H1 (cell line): ENCODE measurements at regions not wholly inside any gene's neighbourhood (a gene's known extent, or its start where the extent isn't known, plus 50 kb on each side); places are given as distances from the start of the nearest gene placed in this dataset.

ENCODE experiments used
- CTCF ChIA-PET: fragments of 300-600 bp; sonication (Branson Sonifier 250); formaldehyde crosslinking; loops from one replicate; lab custom pipeline; 2021; ENCODE audit not compliant: partially characterized antibody; lab: Charles Lee
- POLR2A ChIA-PET: fragments of 300-600 bp; sonication (Branson Sonifier 250); formaldehyde crosslinking; loops from one replicate; lab custom pipeline; 2021; ENCODE audit warnings: inconsistent platforms; ENCODE audit not compliant: partially characterized antibody; lab: Charles Lee
- DNase-seq, 2 experiments: peaks; one replicate each; pipeline versions ENCODE4 v3.0.0 to v3.0.0-alpha.2; 2010 to 2022; ENCODE audit warnings: low spot score in 2 of 2, low read depth in 1 of 2, mixed read lengths in 1 of 2
- FAIRE-seq: peaks from 2 replicates; lab custom pipeline; 2011; peaks lifted over from hg19 to GRCh38; lab: Jason Lieb, UNC
- H2AFZ ChIP-seq: 2 replicates; pipeline ENCODE4 v1.8.1; 2012; ENCODE audit warnings: low read length, inconsistent platforms
- H2AK5ac ChIP-seq: 2 replicates; pipeline ENCODE4 v1.6.1; 2013; ENCODE audit warnings: low read depth, low read length
- H2BK120ac ChIP-seq: replicated peaks from 2 replicates; pipeline ENCODE3; 2013; ENCODE audit warnings: low read depth, low read length, inconsistent platforms
- H2BK12ac ChIP-seq: 2 replicates; pipeline ENCODE4 v1.6.1; 2013; ENCODE audit warnings: low read depth, low read length
- H2BK15ac ChIP-seq: 2 replicates; pipeline ENCODE4 v1.6.1; 2013; ENCODE audit warnings: low read length
- H2BK20ac ChIP-seq: 2 replicates; pipeline ENCODE4 v1.6.1; 2013; ENCODE audit warnings: low read length
- H2BK5ac ChIP-seq: 2 replicates; pipeline ENCODE4 v1.6.1; 2013; ENCODE audit warnings: low read depth, low read length
- H3K14ac ChIP-seq: 2 replicates; pipeline ENCODE4 v1.6.1; 2013; ENCODE audit warnings: inconsistent platforms; ENCODE audit not compliant: insufficient read length
- H3K18ac ChIP-seq: 2 replicates; pipeline ENCODE4 v1.6.1; 2013; ENCODE audit warnings: low read length; ENCODE audit errors: extremely low read depth
- H3K23ac ChIP-seq: 2 replicates; pipeline ENCODE4 v1.6.1; 2013; ENCODE audit warnings: inconsistent platforms; ENCODE audit not compliant: insufficient read length
- H3K23me2 ChIP-seq: 2 replicates; pipeline ENCODE4 v1.6.1; 2013; ENCODE audit warnings: low read depth, low read length
- H3K27ac ChIP-seq: 2 replicates; pipeline ENCODE4 v1.6.1; 2011; ENCODE audit warnings: low read depth, low read length, inconsistent platforms
- H3K27me3 ChIP-seq, 4 experiments: replicated peaks in 1 of 4; 1 replicate in 1 of 4; 2 replicates in 3 of 4; pipeline versions ENCODE4 v1.6.1 to v1.8.1; 2011 to 2013; ENCODE audit warnings: low read length in 3 of 4, mild to moderate bottlenecking in 3 of 4, inconsistent platforms in 2 of 4, mixed read lengths in 2 of 4, moderate library complexity in 1 of 4; ENCODE audit not compliant: control insufficient read depth in 3 of 4, insufficient read depth in 3 of 4; ENCODE audit errors: extremely low read depth in 1 of 4
- H3K36me3 ChIP-seq, 4 experiments: 2 replicates each; pipeline versions ENCODE4 v1.6.1 to v1.8.1; 2011 to 2013; ENCODE audit warnings: mild to moderate bottlenecking in 4 of 4, low read length in 3 of 4, moderate library complexity in 2 of 4, control low read depth in 1 of 4, inconsistent platforms in 1 of 4; ENCODE audit not compliant: insufficient read depth in 4 of 4, control insufficient read depth in 2 of 4
- H3K4ac ChIP-seq: replicated peaks from 2 replicates; pipeline ENCODE3; 2013; ENCODE audit warnings: low read length, low read depth, mixed read lengths, inconsistent platforms; ENCODE audit not compliant: insufficient read length
- H3K4me1 ChIP-seq, 4 experiments: replicated peaks in 1 of 4; 1 replicate in 1 of 4; 2 replicates in 3 of 4; pipeline versions ENCODE4 v1.6.1 to v1.8.1; 2011 to 2013; ENCODE audit warnings: low read length in 3 of 4, inconsistent platforms in 2 of 4, mixed read lengths in 1 of 4; ENCODE audit not compliant: insufficient read depth in 4 of 4, control insufficient read depth in 3 of 4
- H3K4me2 ChIP-seq, 2 experiments: 2 replicates each; pipeline versions ENCODE4 v1.6.1 to v1.8.1; 2011 to 2013; ENCODE audit warnings: low read depth in 2 of 2, low read length in 2 of 2, control low read depth in 1 of 2, inconsistent platforms in 1 of 2, mild to moderate bottlenecking in 1 of 2; ENCODE audit not compliant: insufficient read depth in 1 of 2
- H3K4me3 ChIP-seq, 4 experiments: fragments of 200-600, 300-600 bp in 1 of 4; sonication (generic), shearing (Covaris generic), sonication (Bioruptor Twin) in 1 of 4; 2 replicates each; pipeline versions ENCODE4 v1.5.1 to v1.8.1; 2011 to 2016; ENCODE audit warnings: low read length in 4 of 4, low read depth in 3 of 4, control low read depth in 2 of 4, inconsistent platforms in 2 of 4, mild to moderate bottlenecking in 2 of 4, mixed read lengths in 1 of 4, moderate library complexity in 1 of 4; ENCODE audit not compliant: insufficient read depth in 2 of 4; ENCODE audit errors: extremely low read depth in 1 of 4
- H3K56ac ChIP-seq: replicated peaks from 2 replicates; pipeline ENCODE3; 2013; ENCODE audit warnings: low read depth, mild to moderate bottlenecking, mixed read lengths, low read length, inconsistent platforms; ENCODE audit not compliant: insufficient read length
- H3K79me1 ChIP-seq: 2 replicates; pipeline ENCODE4 v1.6.1; 2013; ENCODE audit warnings: low read depth, low read length, control low read depth
- H3K79me2 ChIP-seq, 2 experiments: 2 replicates each; pipeline versions ENCODE4 v1.6.1 to v1.8.1; 2012 to 2013; ENCODE audit warnings: low read length in 2 of 2, mild to moderate bottlenecking in 2 of 2, inconsistent platforms in 1 of 2; ENCODE audit not compliant: insufficient read depth in 2 of 2, control insufficient read depth in 1 of 2
- H3K9ac ChIP-seq, 4 experiments: replicated peaks in 1 of 4; 1 replicate in 1 of 4; 2 replicates in 3 of 4; pipeline versions ENCODE4 v1.6.1 to v1.8.1; 2011 to 2013; ENCODE audit warnings: low read depth in 3 of 4, low read length in 3 of 4, control low read depth in 2 of 4, mild to moderate bottlenecking in 2 of 4, moderate library complexity in 2 of 4, inconsistent platforms in 1 of 4; ENCODE audit errors: extremely low read depth in 1 of 4
- H3K9me3 ChIP-seq, 2 experiments: 2 replicates each; pipeline versions ENCODE4 v1.6.1 to v1.8.1; 2012 to 2013; ENCODE audit warnings: mild to moderate bottlenecking in 2 of 2, moderate library complexity in 2 of 2, control low read depth in 1 of 2, inconsistent platforms in 1 of 2, low read depth in 1 of 2, low read length in 1 of 2, mixed read lengths in 1 of 2; ENCODE audit not compliant: insufficient read depth in 2 of 2
- H4K20me1 ChIP-seq, 2 experiments: replicated peaks in 1 of 2; 2 replicates each; pipeline versions ENCODE3 to v1.8.1; 2011 to 2013; ENCODE audit warnings: inconsistent platforms in 2 of 2, low read length in 2 of 2, mild to moderate bottlenecking in 1 of 2; ENCODE audit not compliant: insufficient read depth in 2 of 2, control insufficient read depth in 1 of 2
- H4K5ac ChIP-seq: 2 replicates; pipeline ENCODE4 v1.6.1; 2013; ENCODE audit warnings: low read length, low read depth, mixed read lengths, inconsistent platforms; ENCODE audit not compliant: insufficient read length
- H4K8ac ChIP-seq: 2 replicates; pipeline ENCODE4 v1.8.0; 2013; ENCODE audit warnings: mild to moderate bottlenecking, moderate library complexity, low read length, inconsistent platforms; ENCODE audit not compliant: insufficient read depth; ENCODE audit errors: extremely low read depth
- H4K91ac ChIP-seq: replicated peaks from 2 replicates; pipeline ENCODE3; 2013; ENCODE audit warnings: low read length, mixed read lengths, inconsistent platforms; ENCODE audit not compliant: insufficient read length
- ASH2L ChIP-seq: fragments of 200-600, 300-600 bp; sonication (generic); IDR thresholded peaks from one replicate; pipeline ENCODE4 v1.7.1; 2017; ENCODE audit warnings: low read length
- CREB1 ChIP-seq: IDR thresholded peaks from 2 replicates; pipeline ENCODE4 v1.6.1; 2012; ENCODE audit warnings: inconsistent platforms
- ZNF274 ChIP-seq: IDR thresholded peaks from 2 replicates; pipeline ENCODE4 v1.7.0; 2012; ENCODE audit warnings: low read length, borderline replicate concordance; ENCODE audit errors: extremely low read depth

- POLR2A ChIA-PET = no interaction called here
- no peak overlapping the region for H2AK5ac ChIP-seq
Measured at GRCh38 chr4:124437853-124438495, 274.6 kb downstream of the ANKRD50 start.

More at GRCh38 chr4:124437853-124438495, 274.6 kb downstream of the ANKRD50 start:
- Histone ChIP-seq H3K4ac (no peak overlapping the region), H3K56ac (no peak overlapping the region), H3K23ac (no peak overlapping the region), H3K79me2 (no peaks in the 10 kb centered on the region), H3K4me3 (no peak overlapping the region), H2BK15ac (no peak overlapping the region), H2BK20ac (no peak overlapping the region), H4K8ac (no peak overlapping the region), H2AFZ (0 out of 2 replicates have a peak overlapping the region, but pooled peaks have one; percentile 24), H2BK120ac (no peak overlapping the region), H3K18ac (no peak overlapping the region), H2BK12ac (no peak overlapping the region), H4K20me1 (no peaks in the 10 kb centered on the region), H3K27ac (no peak overlapping the region), H4K91ac (no peak overlapping the region), H3K4me1 (no peaks in the 10 kb centered on the region), H2BK5ac (no peak overlapping the region), H3K79me1 (no peaks in the 10 kb centered on the region), H3K9me3 (no peaks in the 10 kb centered on the region), H4K5ac (no peak overlapping the region), H3K36me3 (no peaks in the 10 kb centered on the region), H3K14ac (no peak overlapping the region), H3K9ac (no peak overlapping the region), H3K4me2 (no peak overlapping the region), H3K23me2 (no peaks in the 10 kb centered on the region; the same call in 1 of the 2 replicates), H3K27me3 (no peaks in the 10 kb centered on the region)
- FAIRE-seq (no peak), DNase-seq (no peak)
- CTCF ChIA-PET = interaction anchor here (1.8 kb wide), 1 partner anchor 12 kb away, joined by 4 read pairs; no protein-coding TSS in a partner anchor
- TF ChIP-seq ASH2L (no peak), ZNF274 (no peak), CREB1 (no peak)
